ENCODE measurements at regions not wholly inside any gene's neighbourhood (a gene's known extent, or its start where the extent isn't known, plus 50 kb on each side); places are given as distances from the start of the nearest gene placed in this dataset.
A peak's percentile ranks its signal among the peaks of the same experiment; 100 is the strongest.

DNA sequence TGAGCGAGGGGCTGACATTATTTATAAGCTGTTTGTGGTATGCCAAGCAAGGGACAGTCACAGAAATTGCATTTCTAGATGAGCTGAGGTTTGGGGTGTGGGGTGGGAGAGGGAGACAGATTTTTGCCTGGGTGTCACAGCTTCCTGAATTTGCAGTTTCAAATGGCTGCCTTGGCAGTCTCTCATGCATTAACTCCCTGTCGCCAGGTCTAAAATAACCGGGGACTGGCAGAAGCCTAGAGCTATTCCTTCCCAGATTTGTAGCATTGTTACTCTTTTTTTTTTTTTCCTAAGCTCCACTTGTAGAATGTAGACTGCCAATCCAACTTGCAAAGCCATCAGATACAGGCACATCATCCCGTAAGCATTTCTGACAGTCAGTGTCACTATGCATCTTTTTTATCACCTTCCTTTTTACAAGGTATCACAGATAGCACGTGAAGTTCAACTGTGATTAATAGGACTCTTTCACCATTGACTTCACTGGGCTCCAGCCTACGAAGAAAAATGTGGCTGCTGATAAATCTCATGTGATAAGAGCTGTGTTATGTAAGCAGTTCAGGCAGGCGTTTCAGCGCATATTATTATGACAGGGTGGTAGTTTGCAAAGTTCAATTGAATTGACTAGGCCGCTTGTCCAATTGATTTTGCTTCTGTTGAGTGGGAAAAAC, 130.7 kb upstream of the CELF2 start:
- Histone ChIP-seq H3K9ac (ENCODE audit: low read length in 2 of 2) (no peak overlapping the region), H3K4me1 (ENCODE audit: control insufficient read depth, insufficient read depth, low read length) (peaks cover 5% of the 10 kb centered on the region), H3K27me3 (ENCODE audit: control insufficient read depth in 1 of 2, insufficient read depth in 2 of 2, low read length in 2 of 2) (no peaks in the 10 kb centered on the region), H3K27ac (ENCODE audit: low read length) (no peak overlapping the region), H3K9me3 (ENCODE audit: control insufficient read depth in 2 of 2, low read length in 2 of 2) (peaks cover 0 to 3% of the 10 kb centered on the region in 2 donors), H3K36me3 (ENCODE audit: control insufficient read depth in 2 of 2, insufficient read depth in 2 of 2, low read length in 2 of 2) (no peaks in the 10 kb centered on the region), H3K4me3 (ENCODE audit: low read length in 2 of 2) (no peak overlapping the region)

DNA sequence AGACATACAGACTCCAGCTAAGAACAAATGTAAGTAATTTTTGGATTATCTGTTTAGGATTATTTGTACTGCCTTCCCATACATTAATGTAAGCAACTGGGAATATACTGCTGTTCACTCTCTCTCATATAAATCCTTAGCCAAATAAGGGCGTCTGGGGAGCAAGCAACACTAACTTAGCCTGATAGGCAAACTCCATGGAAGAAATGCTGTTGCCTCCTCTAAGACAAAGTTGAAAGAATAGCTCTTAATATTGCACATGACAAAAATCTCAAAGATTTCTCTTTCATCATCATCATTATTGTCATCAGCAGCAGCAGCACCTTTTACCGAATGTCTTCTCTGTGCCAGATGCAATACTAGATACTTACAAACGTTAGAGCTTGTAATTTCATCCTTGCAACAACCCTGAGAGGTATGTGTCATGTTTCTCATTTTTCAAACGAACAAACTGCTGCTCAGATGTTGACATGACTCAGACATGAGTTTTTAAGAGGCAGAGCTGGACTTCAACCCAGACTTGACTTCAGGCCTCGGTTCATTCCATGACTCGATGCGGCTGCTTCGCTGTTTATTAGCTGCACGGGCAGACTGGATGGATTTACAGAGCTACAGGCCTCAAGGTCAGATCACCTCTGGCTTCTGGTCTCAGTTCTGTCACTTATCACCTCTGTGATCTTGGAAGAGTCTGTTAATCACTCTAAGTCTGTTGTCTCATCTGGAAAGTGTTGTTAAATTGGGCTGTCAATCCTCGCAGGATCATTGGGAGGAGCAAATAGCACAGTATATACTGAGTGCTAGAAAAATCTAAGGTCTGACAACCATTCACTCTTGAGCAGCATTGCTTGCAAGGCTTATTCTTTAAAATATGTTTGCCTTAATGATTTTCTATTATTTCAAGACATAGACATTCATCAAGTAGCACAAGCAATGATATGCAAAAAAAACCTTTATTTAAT, 126.3 kb upstream of the CELF2 start:
- H3K27ac ChIP-seq (ENCODE audit: low read length): no peak overlapping the region
- H3K9ac ChIP-seq (ENCODE audit: low read length in 2 of 2): no peak overlapping the region
- no peaks in the 10 kb centered on the region for H3K27me3 ChIP-seq (ENCODE audit: control insufficient read depth in 1 of 2, insufficient read depth in 2 of 2, low read length in 2 of 2)
- H3K9me3 ChIP-seq (ENCODE audit: control insufficient read depth in 2 of 2, low read length in 2 of 2): no peaks in the 10 kb centered on the region
- no peaks in the 10 kb centered on the region for H3K36me3 ChIP-seq (ENCODE audit: control insufficient read depth in 2 of 2, insufficient read depth in 2 of 2, low read length in 2 of 2)
- peaks cover 8% of the 10 kb centered on the region for H3K4me1 ChIP-seq (ENCODE audit: control insufficient read depth, insufficient read depth, low read length)
- peak overlapping the region in 1 of 2 donors; percentile 5 for H3K4me3 ChIP-seq (ENCODE audit: low read length in 2 of 2)

DNA sequence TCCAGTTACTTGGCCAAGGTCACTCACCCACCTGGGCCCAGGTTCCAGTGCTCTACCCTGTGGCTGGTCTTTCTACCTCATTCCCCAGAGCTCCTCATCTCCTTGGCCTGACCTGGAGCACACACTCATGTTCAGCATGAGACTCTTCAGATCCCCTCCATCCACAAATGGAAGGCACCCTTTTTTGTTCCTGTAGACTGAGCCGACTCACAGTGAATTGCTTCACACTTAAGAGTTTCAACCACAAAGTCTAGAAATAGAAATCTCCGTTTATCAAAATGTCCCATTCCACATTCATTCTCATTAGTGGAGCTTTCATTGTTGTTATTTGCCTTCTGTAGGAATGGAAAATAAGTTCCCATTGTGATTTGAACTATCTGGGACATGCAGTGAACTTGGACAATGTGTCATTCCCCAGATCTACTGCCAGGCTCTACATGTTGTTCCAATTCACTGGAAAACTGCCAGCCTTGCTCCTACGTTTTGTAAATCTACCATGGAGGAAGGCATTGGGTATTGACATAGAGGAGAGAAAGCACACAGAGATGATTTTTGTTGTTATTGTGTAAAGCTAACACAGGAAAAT, 125.3 kb upstream of the CELF2 start:
- Histone ChIP-seq H3K4me1 (ENCODE audit: control insufficient read depth, insufficient read depth, low read length) (peaks cover 8% of the 10 kb centered on the region), H3K9me3 (ENCODE audit: control insufficient read depth in 2 of 2, low read length in 2 of 2) (no peaks in the 10 kb centered on the region), H3K9ac (ENCODE audit: low read length in 2 of 2) (no peak overlapping the region), H3K27ac (ENCODE audit: low read length) (no peak overlapping the region), H3K27me3 (ENCODE audit: control insufficient read depth in 1 of 2, insufficient read depth in 2 of 2, low read length in 2 of 2) (no peaks in the 10 kb centered on the region), H3K36me3 (ENCODE audit: control insufficient read depth in 2 of 2, insufficient read depth in 2 of 2, low read length in 2 of 2) (no peaks in the 10 kb centered on the region), H3K4me3 (ENCODE audit: low read length in 2 of 2) (no peak overlapping the region)

DNA sequence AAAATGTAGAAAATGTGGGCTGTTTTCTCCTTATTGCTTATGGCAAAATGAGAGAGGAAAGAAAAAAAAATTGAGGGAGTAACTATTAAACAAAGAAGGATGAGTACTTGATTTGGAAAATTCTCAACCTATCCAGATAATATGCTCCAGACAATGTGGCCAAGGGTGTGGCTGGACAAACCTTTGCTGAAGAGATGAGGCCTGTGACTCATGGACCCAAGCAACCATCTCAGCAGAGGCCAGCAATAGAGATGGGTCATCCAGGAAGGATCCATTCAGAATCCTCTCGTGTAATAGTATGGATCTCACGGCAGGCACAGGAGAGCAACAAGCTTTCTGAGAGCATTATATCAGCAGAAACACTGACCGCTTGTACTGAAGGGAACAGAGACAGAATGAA, 120.3 kb upstream of the CELF2 start:
- Histone ChIP-seq H3K27ac (ENCODE audit: low read length) (no peak overlapping the region), H3K4me3 (ENCODE audit: low read length in 2 of 2) (no peak overlapping the region), H3K4me1 (ENCODE audit: control insufficient read depth, insufficient read depth, low read length) (peaks cover 2% of the 10 kb centered on the region), H3K9me3 (ENCODE audit: control insufficient read depth in 2 of 2, low read length in 2 of 2) (no peaks in the 10 kb centered on the region), H3K36me3 (ENCODE audit: control insufficient read depth in 2 of 2, insufficient read depth in 2 of 2, low read length in 2 of 2) (no peaks in the 10 kb centered on the region), H3K9ac (ENCODE audit: low read length in 2 of 2) (no peak overlapping the region), H3K27me3 (ENCODE audit: control insufficient read depth in 1 of 2, insufficient read depth in 2 of 2, low read length in 2 of 2) (no peaks in the 10 kb centered on the region)

DNA sequence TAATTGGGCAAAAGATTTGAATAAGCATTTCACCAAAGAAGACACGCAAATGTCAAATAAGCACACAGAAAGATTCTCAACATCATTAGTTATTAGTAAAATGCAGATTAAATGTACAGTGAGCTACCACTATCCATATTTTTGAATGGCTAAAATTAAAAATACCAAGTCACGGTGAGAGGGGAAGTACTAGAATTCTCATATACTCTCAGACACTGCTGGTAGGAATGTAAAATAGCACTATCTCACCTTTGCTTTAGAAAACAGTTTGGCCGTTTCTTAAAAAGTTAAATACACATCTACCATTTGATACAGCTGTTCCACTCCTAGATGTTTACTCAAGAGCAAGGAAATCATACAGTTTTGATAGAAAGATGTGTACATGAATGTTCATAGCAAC, 115.8 kb upstream of the CELF2 start:
- peaks cover 0 to 3% of the 10 kb centered on the region in 2 donors for H3K9me3 ChIP-seq (ENCODE audit: control insufficient read depth in 2 of 2, low read length in 2 of 2)
- no peaks in the 10 kb centered on the region for H3K27me3 ChIP-seq (ENCODE audit: control insufficient read depth in 1 of 2, insufficient read depth in 2 of 2, low read length in 2 of 2)
- H3K4me1 ChIP-seq (ENCODE audit: control insufficient read depth, insufficient read depth, low read length): no peaks in the 10 kb centered on the region
- H3K36me3 ChIP-seq (ENCODE audit: control insufficient read depth in 2 of 2, insufficient read depth in 2 of 2, low read length in 2 of 2): no peaks in the 10 kb centered on the region
- H3K27ac ChIP-seq (ENCODE audit: low read length): no peak overlapping the region
- no peak overlapping the region for H3K9ac ChIP-seq (ENCODE audit: low read length in 2 of 2)
- no peak overlapping the region for H3K4me3 ChIP-seq (ENCODE audit: low read length in 2 of 2)

DNA sequence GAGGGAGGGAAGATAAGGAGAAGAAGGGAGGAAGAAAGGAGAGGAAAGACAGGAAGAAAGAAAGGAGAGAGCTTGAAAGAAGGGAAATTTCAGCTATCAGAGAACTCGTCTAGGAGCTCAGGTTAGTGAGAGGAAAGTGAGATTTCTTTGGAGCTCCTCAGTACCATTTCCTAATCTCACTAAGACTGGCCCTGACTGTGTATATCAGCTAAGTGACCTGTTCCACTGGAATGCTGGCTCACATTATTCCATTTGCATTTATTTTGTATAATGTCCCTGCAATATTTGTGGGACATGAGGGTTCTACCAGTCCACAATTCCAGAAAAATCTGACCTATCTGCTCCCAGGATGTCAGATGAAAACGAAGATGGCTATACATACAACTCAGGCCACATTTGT, 114.7 kb upstream of the CELF2 start:
- peaks cover 0 to 3% of the 10 kb centered on the region in 2 donors for H3K9me3 ChIP-seq (ENCODE audit: control insufficient read depth in 2 of 2, low read length in 2 of 2)
- H3K27me3 ChIP-seq (ENCODE audit: control insufficient read depth in 1 of 2, insufficient read depth in 2 of 2, low read length in 2 of 2): no peaks in the 10 kb centered on the region
- H3K36me3 ChIP-seq (ENCODE audit: control insufficient read depth in 2 of 2, insufficient read depth in 2 of 2, low read length in 2 of 2): no peaks in the 10 kb centered on the region
- no peak overlapping the region for H3K4me3 ChIP-seq (ENCODE audit: low read length in 2 of 2)
- no peak overlapping the region for H3K9ac ChIP-seq (ENCODE audit: low read length in 2 of 2)
- H3K27ac ChIP-seq (ENCODE audit: low read length): no peak overlapping the region
- H3K4me1 ChIP-seq (ENCODE audit: control insufficient read depth, insufficient read depth, low read length): no peaks in the 10 kb centered on the region

DNA sequence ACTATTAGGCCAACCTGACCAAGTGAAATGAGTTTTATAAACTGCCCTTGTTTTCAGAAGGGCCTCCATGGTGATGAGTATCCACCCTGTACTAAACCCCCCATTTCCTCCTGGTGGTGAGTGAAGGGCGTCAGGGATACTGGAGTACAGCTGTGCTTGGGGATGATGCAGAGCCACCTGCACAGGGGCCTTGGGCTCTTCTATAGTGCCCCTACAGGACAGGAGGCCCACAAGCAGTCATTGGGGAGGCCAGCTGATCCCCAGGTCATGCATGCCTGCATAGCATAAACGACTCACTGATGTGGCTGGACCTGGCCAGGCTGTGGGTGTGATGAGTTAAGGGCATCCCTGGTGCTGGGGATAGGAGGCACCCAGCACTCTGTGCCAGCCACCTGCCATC, 114.1 kb upstream of the CELF2 start:
- Histone ChIP-seq H3K27me3 (ENCODE audit: control insufficient read depth in 1 of 2, insufficient read depth in 2 of 2, low read length in 2 of 2) (no peaks in the 10 kb centered on the region), H3K9me3 (ENCODE audit: control insufficient read depth in 2 of 2, low read length in 2 of 2) (peaks cover 0 to 3% of the 10 kb centered on the region in 2 donors), H3K36me3 (ENCODE audit: control insufficient read depth in 2 of 2, insufficient read depth in 2 of 2, low read length in 2 of 2) (no peaks in the 10 kb centered on the region), H3K4me1 (ENCODE audit: control insufficient read depth, insufficient read depth, low read length) (no peaks in the 10 kb centered on the region), H3K27ac (ENCODE audit: low read length) (no peak overlapping the region), H3K4me3 (ENCODE audit: low read length in 2 of 2) (no peak overlapping the region), H3K9ac (ENCODE audit: low read length in 2 of 2) (no peak overlapping the region)

DNA sequence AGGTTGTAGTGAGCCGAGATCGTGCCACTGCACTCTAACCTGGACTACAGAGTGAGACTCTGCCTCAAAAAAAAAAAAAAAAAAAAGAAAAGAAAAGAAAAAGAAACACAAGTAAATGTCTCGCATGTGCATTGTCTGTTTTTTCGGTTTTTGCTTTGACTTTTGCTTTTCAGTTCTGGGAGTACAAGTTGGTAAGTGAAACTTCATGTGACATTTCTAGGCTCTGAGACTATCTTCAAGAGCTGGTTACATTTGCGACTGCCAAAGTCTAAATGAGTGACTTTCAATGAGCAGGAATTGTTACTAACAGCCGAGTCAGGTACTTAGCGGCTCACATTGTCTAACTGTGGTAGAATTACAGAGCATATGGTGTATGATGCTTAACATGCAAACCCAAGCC, 107.0 kb upstream of the CELF2 start:
- H3K9ac ChIP-seq (ENCODE audit: low read length in 2 of 2): peak overlapping the region; percentile 1 to 12
- H3K4me1 ChIP-seq (ENCODE audit: control insufficient read depth, insufficient read depth, low read length): peaks cover 27% of the 10 kb centered on the region
- H3K9me3 ChIP-seq (ENCODE audit: control insufficient read depth in 2 of 2, low read length in 2 of 2): no peaks in the 10 kb centered on the region
- no peaks in the 10 kb centered on the region for H3K27me3 ChIP-seq (ENCODE audit: control insufficient read depth in 1 of 2, insufficient read depth in 2 of 2, low read length in 2 of 2)
- no peaks in the 10 kb centered on the region for H3K36me3 ChIP-seq (ENCODE audit: control insufficient read depth in 2 of 2, insufficient read depth in 2 of 2, low read length in 2 of 2)
- H3K27ac ChIP-seq (ENCODE audit: low read length): peak overlapping the region; percentile 77
- no peak overlapping the region for H3K4me3 ChIP-seq (ENCODE audit: low read length in 2 of 2)

DNA sequence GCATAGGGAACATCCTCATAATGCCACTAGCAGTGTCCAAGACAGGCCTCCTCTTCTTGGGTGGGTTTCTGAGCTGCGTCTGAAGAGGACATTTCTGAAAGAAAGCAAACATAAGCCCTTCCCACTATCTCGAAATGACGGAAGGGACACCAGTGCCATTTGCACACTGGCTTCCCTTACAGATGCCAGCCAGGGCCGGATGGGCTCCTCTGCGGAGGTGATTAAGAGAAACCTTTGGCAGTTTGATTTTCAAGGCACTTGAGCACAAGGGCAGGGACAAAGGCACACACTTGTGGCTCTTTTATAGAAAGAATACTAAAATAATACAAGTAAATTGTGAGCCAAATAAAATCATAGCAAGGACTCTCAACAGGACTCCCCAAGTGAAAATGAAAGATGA, 106.6 kb upstream of the CELF2 start:
- H3K4me3 ChIP-seq (ENCODE audit: low read length in 2 of 2): peak overlapping the region; percentile 23 to 69
- H3K27me3 ChIP-seq (ENCODE audit: control insufficient read depth in 1 of 2, insufficient read depth in 2 of 2, low read length in 2 of 2): no peaks in the 10 kb centered on the region
- H3K9ac ChIP-seq (ENCODE audit: low read length in 2 of 2): peak overlapping the region; percentile 1 to 12
- H3K36me3 ChIP-seq (ENCODE audit: control insufficient read depth in 2 of 2, insufficient read depth in 2 of 2, low read length in 2 of 2): no peaks in the 10 kb centered on the region
- H3K4me1 ChIP-seq (ENCODE audit: control insufficient read depth, insufficient read depth, low read length): peaks cover 27% of the 10 kb centered on the region
- no peaks in the 10 kb centered on the region for H3K9me3 ChIP-seq (ENCODE audit: control insufficient read depth in 2 of 2, low read length in 2 of 2)
- peak overlapping the region; percentile 77 for H3K27ac ChIP-seq (ENCODE audit: low read length)

DNA sequence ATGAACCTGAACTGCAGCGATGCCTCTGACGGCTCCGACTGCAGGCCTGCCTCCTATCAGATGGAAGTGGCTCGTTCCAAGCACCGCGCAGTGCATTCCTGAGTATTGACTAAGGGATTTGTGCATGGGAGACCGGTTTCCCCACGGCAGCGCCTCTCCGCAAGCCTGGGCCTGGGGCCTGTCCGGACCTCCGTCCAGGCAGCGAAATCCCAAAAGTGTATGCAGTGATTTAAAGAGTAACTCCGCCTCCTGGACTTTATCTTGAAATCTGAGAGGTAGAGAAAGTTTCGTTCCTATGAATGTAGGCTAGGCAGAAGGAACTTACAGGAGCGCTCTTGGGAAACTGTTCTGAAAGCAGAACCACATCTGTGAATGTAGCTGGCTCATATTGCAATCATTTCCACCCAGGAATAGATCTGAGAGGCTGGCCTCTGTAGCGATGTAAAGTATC, 106.2 kb upstream of the CELF2 start:
- Histone ChIP-seq H3K9ac (ENCODE audit: low read length in 2 of 2) (peak overlapping the region; percentile 12 to 71), H3K4me1 (ENCODE audit: control insufficient read depth, insufficient read depth, low read length) (peaks cover 27% of the 10 kb centered on the region), H3K27me3 (ENCODE audit: control insufficient read depth in 1 of 2, insufficient read depth in 2 of 2, low read length in 2 of 2) (no peaks in the 10 kb centered on the region), H3K27ac (ENCODE audit: low read length) (peak overlapping the region; percentile 77), H3K36me3 (ENCODE audit: control insufficient read depth in 2 of 2, insufficient read depth in 2 of 2, low read length in 2 of 2) (no peaks in the 10 kb centered on the region), H3K4me3 (ENCODE audit: low read length in 2 of 2) (peak overlapping the region; percentile 23 to 69), H3K9me3 (ENCODE audit: control insufficient read depth in 2 of 2, low read length in 2 of 2) (no peaks in the 10 kb centered on the region)
